HEK293 (cell line): ENCODE measurements at regions not wholly inside any gene's neighbourhood (a gene's known extent, or its start where the extent isn't known, plus 50 kb on each side); places are given as distances from the start of the nearest gene placed in this dataset.

Experiments
- CTCF ChIA-PET: fragments of 350-600 bp; formaldehyde crosslinking; extraction: SDS; loops from one replicate; lab custom pipeline; 2021; ENCODE audit warnings: antibody characterized with exemption; lab: Yijun Ruan, JAX
- POLR2A ChIA-PET: fragments of 300-600 bp; formaldehyde crosslinking; extraction: SDS; loops from one replicate; lab custom pipeline; 2020; ENCODE audit warnings: antibody characterized with exemption, inconsistent platforms; lab: Yijun Ruan, JAX
- H3K27ac ChIP-seq: fragments of 200-500 bp; sonication (Bioruptor generic); 2 replicates; pipeline ENCODE4 v1.5.1; 2014; ENCODE audit warnings: low read depth, low read length, control low read depth, inconsistent platforms; ENCODE audit errors: extremely low read depth
- H3K36me3 ChIP-seq, 2 experiments: fragments of 200-500 bp in 1 of 2; sonication (Bioruptor generic) in 1 of 2; 1 replicate in 1 of 2; 2 replicates in 1 of 2; pipeline ENCODE4 v1.5.1; 2014 to 2017; ENCODE audit warnings: inconsistent platforms in 2 of 2, low read length in 2 of 2; ENCODE audit not compliant: control insufficient read depth in 2 of 2, insufficient read depth in 1 of 2
- H3K4me1 ChIP-seq: fragments of 200-500 bp; sonication (Bioruptor generic); 2 replicates; pipeline ENCODE4 v1.5.1; 2014; ENCODE audit warnings: mild to moderate bottlenecking, low read length, inconsistent platforms; ENCODE audit not compliant: control insufficient read depth, insufficient read depth
- H3K4me3 ChIP-seq: 2 replicates; pipeline ENCODE4 v1.5.1; 2011; ENCODE audit warnings: low read depth, mild to moderate bottlenecking, control low read depth, low read length, moderate library complexity
- H3K9me3 ChIP-seq: fragments of 200-500 bp; sonication (Bioruptor generic); 2 replicates; pipeline ENCODE4 v1.5.1; 2014; ENCODE audit warnings: low read depth, low read length, inconsistent platforms; ENCODE audit not compliant: control insufficient read depth, insufficient read depth
- BCL6B ChIP-seq: fragments of 450-650 bp; formaldehyde crosslinking; IDR thresholded peaks from 2 replicates; pipeline ENCODE4 v1.5.1; 2017; ENCODE audit warnings: missing biosample characterization, missing genetic modification characterization
- FEZF1 ChIP-seq: fragments of 450-650 bp; formaldehyde crosslinking; IDR thresholded peaks from 2 replicates; pipeline ENCODE4 v1.5.1; 2016; ENCODE audit warnings: missing biosample characterization, missing genetic modification characterization
- MZF1 ChIP-seq: fragments of 450-650 bp; formaldehyde crosslinking; IDR thresholded peaks from 2 replicates; pipeline ENCODE4 v1.5.1; 2017; ENCODE audit warnings: missing biosample characterization, missing genetic modification characterization, borderline replicate concordance
- SP7 ChIP-seq: fragments of 450-650 bp; formaldehyde crosslinking; IDR thresholded peaks from 2 replicates; pipeline ENCODE4 v1.5.1; 2016; ENCODE audit warnings: missing biosample characterization, missing genetic modification characterization
- TRIM28 ChIP-seq: IDR thresholded peaks from 2 replicates; pipeline ENCODE4 v1.6.1; 2011; ENCODE audit warnings: low read length, control low read depth, borderline replicate concordance
- WT1 ChIP-seq: fragments of 450-650 bp; formaldehyde crosslinking; IDR thresholded peaks from 2 replicates; pipeline ENCODE4 v1.5.1; 2016; ENCODE audit warnings: missing biosample characterization, missing genetic modification characterization
- ZBTB17 ChIP-seq: fragments of 450-650 bp; formaldehyde crosslinking; IDR thresholded peaks from 2 replicates; pipeline ENCODE4 v1.5.1; 2016; ENCODE audit warnings: missing biosample characterization, missing genetic modification characterization
- ZFP41 ChIP-seq: fragments of 450-650 bp; formaldehyde crosslinking; IDR thresholded peaks from 2 replicates; pipeline ENCODE4 v1.5.1; 2016; ENCODE audit warnings: missing biosample characterization, missing genetic modification characterization, borderline replicate concordance
- ZNF121 ChIP-seq: fragments of 450-650 bp; formaldehyde crosslinking; IDR thresholded peaks from 2 replicates; pipeline ENCODE4 v1.5.1; 2016; ENCODE audit warnings: missing biosample characterization, missing genetic modification characterization
- ZNF175 ChIP-seq: fragments of 450-650 bp; formaldehyde crosslinking; IDR thresholded peaks from 2 replicates; pipeline ENCODE4 v1.5.1; 2016; ENCODE audit warnings: missing biosample characterization, missing genetic modification characterization
- ZNF202 ChIP-seq: fragments of 450-650 bp; formaldehyde crosslinking; IDR thresholded peaks from 2 replicates; pipeline ENCODE4 v1.5.1; 2016; ENCODE audit warnings: missing biosample characterization, missing genetic modification characterization, borderline replicate concordance
- ZNF341 ChIP-seq: fragments of 450-650 bp; formaldehyde crosslinking; IDR thresholded peaks from 2 replicates; pipeline ENCODE4; 2016; ENCODE audit warnings: low read depth, missing biosample characterization, missing genetic modification characterization
- ZNF391 ChIP-seq: fragments of 450-650 bp; formaldehyde crosslinking; IDR thresholded peaks from 2 replicates; pipeline ENCODE4 v1.5.1; 2016; ENCODE audit warnings: low read depth, missing biosample characterization, missing genetic modification characterization, borderline replicate concordance
- ZNF560 ChIP-seq: fragments of 450-650 bp; formaldehyde crosslinking; IDR thresholded peaks from 2 replicates; pipeline ENCODE4 v1.5.1; 2017; ENCODE audit warnings: missing biosample characterization, missing genetic modification characterization, borderline replicate concordance
- ZNF645 ChIP-seq: fragments of 450-650 bp; formaldehyde crosslinking; IDR thresholded peaks from 2 replicates; pipeline ENCODE4; 2016; ENCODE audit warnings: missing biosample characterization, missing genetic modification characterization
- ZNF785 ChIP-seq: fragments of 450-650 bp; formaldehyde crosslinking; IDR thresholded peaks from 2 replicates; pipeline ENCODE4 v1.5.1; 2016; ENCODE audit warnings: missing biosample characterization, missing genetic modification characterization
- TF ChIP-seq, protein P1 (sequence below): fragments of 450-650 bp; formaldehyde crosslinking; conservative IDR thresholded peaks from 2 replicates; pipeline ENCODE4 v1.5.1; 2016; ENCODE audit warnings: low read depth, missing biosample characterization, missing genetic modification characterization
- TF ChIP-seq, protein P2 (sequence below): fragments of 450-650 bp; formaldehyde crosslinking; IDR thresholded peaks from 2 replicates; pipeline ENCODE4 v1.5.1; 2016; ENCODE audit warnings: missing biosample characterization, missing genetic modification characterization

- H3K36me3 ChIP-seq, result no peaks in the 10 kb centered on the region
- no peak for TF ChIP-seq ZNF202 (tag by site-specific recombination)
- no peak for TF ChIP-seq WT1 (tag by site-specific recombination)
- TF ChIP-seq SP7 (tag by site-specific recombination), result no peak
- TF ChIP-seq ZNF645 (tag by site-specific recombination), result no peak
- no peak for TF ChIP-seq FEZF1 (tag by site-specific recombination)
- TF ChIP-seq, protein P1, sequence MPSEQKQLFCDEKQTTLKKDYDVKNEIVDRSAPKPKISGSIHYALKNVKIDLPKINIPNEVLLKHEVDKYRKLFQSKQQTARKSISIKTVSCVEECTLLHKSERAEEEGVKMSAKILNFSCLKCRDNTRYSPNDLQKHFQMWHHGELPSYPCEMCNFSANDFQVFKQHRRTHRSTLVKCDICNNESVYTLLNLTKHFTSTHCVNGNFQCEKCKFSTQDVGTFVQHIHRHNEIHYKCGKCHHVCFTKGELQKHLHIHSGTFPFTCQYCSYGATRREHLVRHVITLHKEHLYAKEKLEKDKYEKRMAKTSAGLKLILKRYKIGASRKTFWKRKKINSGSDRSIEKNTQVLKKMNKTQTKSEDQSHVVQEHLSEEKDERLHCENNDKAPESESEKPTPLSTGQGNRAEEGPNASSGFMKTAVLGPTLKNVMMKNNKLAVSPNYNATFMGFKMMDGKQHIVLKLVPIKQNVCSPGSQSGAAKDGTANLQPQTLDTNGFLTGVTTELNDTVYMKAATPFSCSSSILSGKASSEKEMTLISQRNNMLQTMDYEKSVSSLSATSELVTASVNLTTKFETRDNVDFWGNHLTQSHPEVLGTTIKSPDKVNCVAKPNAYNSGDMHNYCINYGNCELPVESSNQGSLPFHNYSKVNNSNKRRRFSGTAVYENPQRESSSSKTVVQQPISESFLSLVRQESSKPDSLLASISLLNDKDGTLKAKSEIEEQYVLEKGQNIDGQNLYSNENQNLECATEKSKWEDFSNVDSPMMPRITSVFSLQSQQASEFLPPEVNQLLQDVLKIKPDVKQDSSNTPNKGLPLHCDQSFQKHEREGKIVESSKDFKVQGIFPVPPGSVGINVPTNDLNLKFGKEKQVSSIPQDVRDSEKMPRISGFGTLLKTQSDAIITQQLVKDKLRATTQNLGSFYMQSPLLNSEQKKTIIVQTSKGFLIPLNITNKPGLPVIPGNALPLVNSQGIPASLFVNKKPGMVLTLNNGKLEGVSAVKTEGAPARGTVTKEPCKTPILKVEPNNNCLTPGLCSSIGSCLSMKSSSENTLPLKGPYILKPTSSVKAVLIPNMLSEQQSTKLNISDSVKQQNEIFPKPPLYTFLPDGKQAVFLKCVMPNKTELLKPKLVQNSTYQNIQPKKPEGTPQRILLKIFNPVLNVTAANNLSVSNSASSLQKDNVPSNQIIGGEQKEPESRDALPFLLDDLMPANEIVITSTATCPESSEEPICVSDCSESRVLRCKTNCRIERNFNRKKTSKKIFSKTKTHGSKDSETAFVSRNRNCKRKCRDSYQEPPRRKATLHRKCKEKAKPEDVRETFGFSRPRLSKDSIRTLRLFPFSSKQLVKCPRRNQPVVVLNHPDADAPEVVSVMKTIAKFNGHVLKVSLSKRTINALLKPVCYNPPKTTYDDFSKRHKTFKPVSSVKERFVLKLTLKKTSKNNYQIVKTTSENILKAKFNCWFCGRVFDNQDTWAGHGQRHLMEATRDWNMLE, result no peak
- TF ChIP-seq, all 188 proteins: peak for 0
- H3K9me3 ChIP-seq, result no peaks in the 10 kb centered on the region
- ChIA-PET POLR2A (interaction anchor here (0.6 kb wide), 1 partner anchor 167 kb away, joined by 3 read pairs; no protein-coding TSS in a partner anchor), CTCF (interaction anchor here (1.0 kb wide), 1 partner anchor 503 kb away, joined by 3 read pairs; no protein-coding TSS in a partner anchor)
- no peak overlapping the region for H3K27ac ChIP-seq
- H3K4me1 ChIP-seq, result no peaks in the 10 kb centered on the region
- no peak overlapping the region for H3K4me3 ChIP-seq
These were observed 165.5 kb upstream of the FAM20A start for GRCh38 chr17:68766640-68767039.

DNA sequence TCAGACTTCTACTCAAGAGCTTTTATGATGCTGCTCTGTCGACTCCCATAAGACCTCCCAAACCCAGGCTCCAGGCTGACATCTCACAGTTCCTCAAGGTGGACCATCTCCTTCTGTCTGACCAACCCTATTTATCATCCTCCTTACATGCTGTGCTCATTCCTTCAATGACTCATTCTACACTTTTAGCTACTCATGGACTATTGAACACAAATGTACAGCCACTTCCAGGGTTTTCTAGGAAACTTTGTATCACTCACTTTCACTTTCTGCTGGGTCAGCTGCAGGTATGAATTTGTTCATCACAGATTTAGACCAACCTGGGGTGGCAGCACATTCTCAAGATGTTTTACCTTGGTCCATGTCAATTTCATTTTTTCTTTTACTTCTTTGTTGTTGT is 162.4 kb upstream of the FAM20A start:
- no peak overlapping the region for H3K27ac ChIP-seq
- no peak overlapping the region for H3K4me3 ChIP-seq
- no peaks in the 10 kb centered on the region for H3K36me3 ChIP-seq
- H3K4me1 ChIP-seq, result peaks cover 6% of the 10 kb centered on the region
- ChIA-PET CTCF (interaction anchor here (0.5 to 2.6 kb wide), 4 partner anchors 9 to 332 kb away, joined by 3 to 10 read pairs (median 6); no protein-coding TSS in a partner anchor), POLR2A (no interaction called here)
- H3K9me3 ChIP-seq, result no peaks in the 10 kb centered on the region
- TF ChIP-seq ZNF560 (no peak), BCL6B (tag by site-specific recombination) (peak; percentile 75)

DNA sequence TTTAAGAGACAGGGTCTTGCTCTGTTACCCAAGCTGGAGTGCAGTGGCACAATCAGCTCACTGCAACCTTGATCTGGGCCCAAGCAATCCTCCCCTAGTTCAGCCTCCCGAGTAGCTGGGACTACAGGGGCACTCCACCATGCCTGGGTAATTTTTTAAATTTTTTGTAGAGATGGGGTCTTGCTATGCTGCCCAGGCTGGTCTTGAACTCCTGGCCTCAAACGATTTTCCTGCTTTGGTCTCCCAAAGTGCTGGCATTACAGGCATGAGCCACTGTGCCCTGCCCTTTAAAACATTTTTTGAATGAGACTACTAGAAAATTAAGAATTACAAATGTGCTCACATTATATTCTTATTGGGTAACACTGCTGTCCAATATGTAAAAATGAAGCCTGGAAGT is 161.7 kb upstream of the FAM20A start:
- Histone ChIP-seq H3K27ac (no peak overlapping the region), H3K4me1 (peaks cover 6% of the 10 kb centered on the region), H3K9me3 (no peaks in the 10 kb centered on the region), H3K36me3 (no peaks in the 10 kb centered on the region), H3K4me3 (no peak overlapping the region)
- CTCF ChIA-PET, result interaction anchor here (0.6 to 2.6 kb wide), 4 partner anchors 9 to 823 kb away, joined by 3 to 10 read pairs (median 6); no protein-coding TSS in a partner anchor
- TF ChIP-seq ZNF121 (tag by site-specific recombination) (peak; percentile 75), MZF1 (tag by site-specific recombination) (no peak)
- POLR2A ChIA-PET, result no interaction called here

- TF ChIP-seq TRIM28, result no peak
- no peak for TF ChIP-seq ZNF785
- TF ChIP-seq ZNF202 (tag by site-specific recombination), result no peak
- TF ChIP-seq ZNF175 (tag by site-specific recombination), result no peak
- TF ChIP-seq ZNF391, result no peak
- TF ChIP-seq ZBTB17 (tag by site-specific recombination), result no peak
- TF ChIP-seq, protein P2, sequence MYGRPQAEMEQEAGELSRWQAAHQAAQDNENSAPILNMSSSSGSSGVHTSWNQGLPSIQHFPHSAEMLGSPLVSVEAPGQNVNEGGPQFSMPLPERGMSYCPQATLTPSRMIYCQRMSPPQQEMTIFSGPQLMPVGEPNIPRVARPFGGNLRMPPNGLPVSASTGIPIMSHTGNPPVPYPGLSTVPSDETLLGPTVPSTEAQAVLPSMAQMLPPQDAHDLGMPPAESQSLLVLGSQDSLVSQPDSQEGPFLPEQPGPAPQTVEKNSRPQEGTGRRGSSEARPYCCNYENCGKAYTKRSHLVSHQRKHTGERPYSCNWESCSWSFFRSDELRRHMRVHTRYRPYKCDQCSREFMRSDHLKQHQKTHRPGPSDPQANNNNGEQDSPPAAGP (tag by site-specific recombination), result no peak
- TF ChIP-seq ZNF341 (tag by site-specific recombination), result no peak
- no peak for TF ChIP-seq ZFP41 (tag by site-specific recombination)
- TF ChIP-seq, all 188 proteins: peak for 0
- H3K36me3 ChIP-seq, result no peaks in the 10 kb centered on the region
- no peak overlapping the region for H3K27ac ChIP-seq
- H3K4me1 ChIP-seq, result peaks cover 6% of the 10 kb centered on the region
- no peak overlapping the region for H3K4me3 ChIP-seq
- CTCF ChIA-PET, result interaction anchor here (0.7 to 1.5 kb wide), 10 partner anchors 12 to 767 kb away, joined by 3 to 13 read pairs (median 3); no protein-coding TSS in a partner anchor
- POLR2A ChIA-PET, result no interaction called here
- no peaks in the 10 kb centered on the region for H3K9me3 ChIP-seq
These were observed 158.9 kb upstream of the FAM20A start for GRCh38 chr17:68760141-68760475.
